Breast epithelium (tissue), 3 donors: ENCODE measurements at regions not wholly inside any gene's neighbourhood (a gene's known extent, or its start where the extent isn't known, plus 50 kb on each side); places are given as distances from the start of the nearest gene placed in this dataset.

Source experiments
- CTCF ChIP-seq, 3 donors: fragments of 450-650 bp; IDR thresholded peaks; one replicate each; pipeline ENCODE4 v1.5.1; 2016 to 2017; ENCODE audit warnings: antibody characterized with exemption in 3 of 3, mild to moderate bottlenecking in 3 of 3, moderate library complexity in 3 of 3
- POLR2A ChIP-seq: fragments of 450-650 bp; IDR thresholded peaks from one replicate; pipeline ENCODE4 v1.6.1; 2016; ENCODE audit warnings: antibody characterized with exemption, mild to moderate bottlenecking, moderate library complexity

GRCh38 chr5:123864578-123864977, 352.6 kb downstream of the CSNK1G3 start:
- TF ChIP-seq CTCF (IDR thresholded peaks at IDR 0.05): no peak
- no peak for TF ChIP-seq POLR2A
